ENCODE measurements at regions not wholly inside any gene's neighbourhood (a gene's known extent, or its start where the extent isn't known, plus 50 kb on each side); places are given as distances from the start of the nearest gene placed in this dataset.

DNA sequence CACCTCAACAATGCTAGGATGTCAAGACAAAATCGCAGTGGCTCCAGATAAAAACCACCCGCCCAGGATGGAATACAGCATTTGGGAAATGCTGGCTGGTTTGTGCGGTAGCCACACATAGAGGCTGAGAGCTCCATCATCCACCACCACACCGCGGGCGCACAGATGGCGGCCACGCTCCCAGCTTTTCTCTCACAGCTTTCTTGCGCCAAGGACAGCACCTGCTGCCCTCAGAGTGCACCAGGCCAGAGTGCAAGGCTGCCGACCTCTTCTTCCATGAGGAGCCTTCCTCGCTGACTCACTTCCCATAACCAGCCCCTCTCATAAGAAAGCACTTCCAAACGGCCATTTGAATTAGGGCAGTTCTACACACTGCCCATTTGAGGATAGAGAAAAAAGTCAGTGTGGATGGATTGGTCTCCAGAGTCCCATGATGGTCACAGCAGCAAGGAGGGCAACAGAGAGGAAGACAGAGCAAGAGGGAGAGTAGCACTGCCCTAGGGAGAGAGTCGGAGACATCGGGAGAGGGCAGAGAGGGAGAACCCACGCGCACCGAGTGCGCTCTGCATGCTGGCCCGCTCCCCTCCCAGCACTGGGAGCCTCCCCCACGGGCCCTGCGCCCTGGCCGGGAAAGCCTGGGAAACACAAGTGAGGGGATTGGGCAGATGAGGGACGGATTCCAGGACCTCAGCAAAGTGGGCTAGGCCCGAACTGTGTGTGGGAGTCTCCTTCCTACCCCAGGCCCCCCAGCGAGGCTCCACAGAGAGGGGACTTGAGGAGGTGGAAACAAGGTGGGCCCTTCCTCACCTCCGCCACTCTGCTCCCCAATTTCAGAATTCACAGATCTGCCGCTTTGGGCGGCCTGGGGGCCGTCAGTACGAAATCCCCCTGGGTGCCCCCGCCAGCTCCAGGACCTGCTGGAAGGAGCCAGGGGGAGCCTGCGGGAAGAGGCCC is 156.9 kb downstream of the USP12 start:
- no peak for DNase-seq

- no peak for DNase-seq
Measured at GRCh38 chr13:27012482-27013197, 159.0 kb downstream of the USP12 start.

GRCh38 chr13:27011661-27012060 is 159.9 kb downstream of the USP12 start:
- DNase-seq: no peak

DNA sequence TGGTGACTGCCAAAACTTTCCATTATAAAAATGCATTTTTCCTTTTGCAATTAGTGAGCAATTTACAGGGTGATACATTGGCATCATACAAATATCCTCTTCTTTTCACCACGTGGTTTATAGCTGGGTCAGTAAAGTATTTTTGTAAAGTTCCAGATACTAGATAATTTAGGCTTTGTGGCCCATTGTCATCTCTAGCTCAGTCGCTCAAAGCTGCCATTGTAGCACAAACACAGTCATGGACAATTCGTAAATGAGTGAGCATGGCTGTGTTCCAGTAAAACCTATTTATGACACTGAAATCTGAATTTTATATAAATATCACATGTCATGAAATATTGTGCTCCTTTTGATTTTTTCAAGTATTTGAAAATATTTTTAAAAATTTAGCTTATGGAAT is 162.9 kb downstream of the USP12 start:
- DNase-seq: no peak

GRCh38 chr13:27007166-27007565 is 164.4 kb downstream of the USP12 start:
- DNase-seq: no peak

DNA sequence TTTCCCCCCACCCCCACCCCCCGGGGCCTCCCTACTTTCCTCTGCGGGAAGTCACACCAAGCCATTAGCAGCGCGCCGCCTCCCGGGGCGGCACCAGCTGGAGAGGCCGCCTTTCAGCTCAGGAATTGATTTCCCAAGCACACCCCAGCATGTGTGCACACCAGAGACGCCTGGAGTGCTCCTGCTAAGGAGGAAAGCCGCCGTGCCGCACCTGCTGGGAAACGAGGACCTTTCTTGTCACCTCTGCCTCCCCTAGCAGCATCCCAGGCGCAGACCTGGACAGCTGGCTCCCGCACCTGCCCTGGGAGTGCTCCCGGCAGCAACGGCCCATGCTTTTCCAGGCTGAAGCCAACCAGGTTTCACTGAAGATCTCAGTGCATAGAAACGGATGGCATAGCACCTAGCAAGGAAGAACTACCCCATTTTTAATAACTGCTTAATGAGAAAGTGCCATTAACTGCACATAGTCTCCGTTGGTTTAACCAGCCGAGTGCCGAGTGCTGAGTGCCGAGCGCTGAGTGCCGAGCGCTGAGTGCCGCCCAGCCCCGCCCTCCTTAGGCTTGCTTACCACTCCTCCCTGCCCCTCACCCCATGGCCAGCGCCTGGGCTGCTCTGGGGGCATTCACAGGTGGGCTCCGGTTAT is 165.0 kb downstream of the USP12 start:
- DNase-seq: no peak

DNA sequence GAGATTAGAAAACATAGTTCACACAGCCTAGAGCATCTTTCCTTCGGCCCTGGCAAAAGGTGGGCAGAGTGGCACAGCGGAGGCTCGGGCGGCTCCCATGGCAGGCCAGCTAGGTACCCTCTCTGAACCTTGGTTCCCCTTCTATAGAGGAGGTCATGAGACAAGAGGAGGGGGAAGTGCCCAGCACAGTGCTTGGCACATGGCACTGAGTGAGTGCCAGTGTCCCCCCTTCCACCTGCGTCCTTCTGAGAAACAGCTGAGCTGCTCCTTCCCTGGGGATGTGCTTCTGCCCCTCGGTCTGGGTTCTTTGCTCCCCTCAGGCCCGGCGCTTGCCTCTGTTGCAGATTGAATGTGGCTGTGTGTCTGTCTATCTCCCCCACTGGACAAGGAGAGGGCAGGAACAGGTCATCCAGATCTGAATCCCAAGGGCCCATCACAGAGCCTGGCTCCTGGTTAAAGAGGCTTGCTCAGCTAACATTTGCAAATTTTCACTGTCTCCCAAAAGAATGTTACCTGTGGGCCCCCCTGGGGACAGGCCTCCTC is 165.6 kb downstream of the USP12 start:
- no peak for DNase-seq

GRCh38 chr13:27005556-27005955 is 166.1 kb downstream of the USP12 start:
- DNase-seq: no peak

- no peak for DNase-seq
Measured at GRCh38 chr13:27004866-27005265, 166.7 kb downstream of the USP12 start.

- DNase-seq: no peak
Measured at GRCh38 chr13:27004326-27004725, 167.3 kb downstream of the USP12 start.

DNA sequence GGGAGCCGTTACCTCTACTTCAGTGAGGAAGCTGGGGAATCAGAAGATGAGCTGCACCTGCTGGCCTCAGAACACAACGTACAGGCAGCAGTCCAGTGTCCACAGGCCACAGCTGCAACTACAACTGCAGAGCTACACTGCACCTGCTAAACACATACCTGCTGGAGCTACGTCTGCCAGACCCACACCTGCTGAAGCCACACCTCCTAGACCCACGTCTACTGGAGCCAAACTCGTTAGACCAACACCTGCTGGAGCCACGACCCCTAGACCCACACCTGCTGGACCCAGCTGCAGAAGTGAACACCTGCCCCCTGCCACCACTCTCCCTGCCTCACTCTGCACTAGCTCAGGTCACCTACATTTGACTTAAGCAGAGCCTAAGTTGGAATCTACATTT is 169.9 kb downstream of the USP12 start:
- DNase-seq: no peak

- DNase-seq: no peak
Measured at GRCh38 chr13:27000686-27001085, 170.9 kb downstream of the USP12 start.

DNA sequence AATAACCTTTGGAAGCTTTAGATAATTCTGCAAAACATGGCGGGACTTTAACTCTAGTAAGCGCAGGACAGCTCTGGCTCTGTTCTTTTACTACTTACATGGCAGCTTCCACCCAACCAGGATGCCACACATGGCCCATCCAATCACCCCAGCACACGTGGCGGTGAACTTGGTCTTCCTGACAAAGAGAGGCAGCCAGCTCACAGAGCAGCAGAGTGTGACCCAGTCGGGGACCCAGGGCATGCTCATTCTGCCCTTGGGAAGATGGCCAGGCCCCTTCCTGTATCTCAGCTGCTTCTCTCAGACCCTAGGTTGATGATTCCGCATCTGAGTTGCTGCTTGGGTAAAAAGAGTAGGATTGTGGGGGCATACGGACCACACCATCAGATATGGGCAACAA is 172.1 kb downstream of the USP12 start:
- DNase-seq: no peak

- DNase-seq: no peak
Measured at GRCh38 chr13:26998292-26998691, 173.3 kb downstream of the USP12 start.

- DNase-seq: no peak
Measured at GRCh38 chr13:26996965-26997752, 174.5 kb downstream of the USP12 start.

- DNase-seq: no peak
Measured at GRCh38 chr13:26995159-26995558, 176.5 kb downstream of the USP12 start.

DNA sequence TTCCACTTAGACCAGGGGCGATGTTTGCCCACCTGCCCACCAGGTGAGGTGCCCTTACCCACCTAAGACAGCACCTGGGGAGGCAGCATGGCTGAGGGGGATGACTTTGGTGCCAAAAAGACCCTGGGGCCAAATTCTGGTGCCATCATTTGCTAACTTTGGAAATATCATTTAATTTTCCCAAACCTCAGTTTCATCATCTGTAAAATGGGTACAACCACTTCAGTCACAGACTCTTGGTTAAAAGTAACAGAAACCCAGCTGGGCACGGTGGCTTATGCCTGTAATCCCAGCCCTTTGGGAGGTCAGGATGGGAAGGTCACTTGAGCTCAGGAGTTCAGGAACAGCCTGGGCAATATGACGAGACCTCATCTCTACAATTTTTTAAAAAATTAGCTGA is 177.8 kb downstream of the USP12 start:
- no peak for DNase-seq

DNA sequence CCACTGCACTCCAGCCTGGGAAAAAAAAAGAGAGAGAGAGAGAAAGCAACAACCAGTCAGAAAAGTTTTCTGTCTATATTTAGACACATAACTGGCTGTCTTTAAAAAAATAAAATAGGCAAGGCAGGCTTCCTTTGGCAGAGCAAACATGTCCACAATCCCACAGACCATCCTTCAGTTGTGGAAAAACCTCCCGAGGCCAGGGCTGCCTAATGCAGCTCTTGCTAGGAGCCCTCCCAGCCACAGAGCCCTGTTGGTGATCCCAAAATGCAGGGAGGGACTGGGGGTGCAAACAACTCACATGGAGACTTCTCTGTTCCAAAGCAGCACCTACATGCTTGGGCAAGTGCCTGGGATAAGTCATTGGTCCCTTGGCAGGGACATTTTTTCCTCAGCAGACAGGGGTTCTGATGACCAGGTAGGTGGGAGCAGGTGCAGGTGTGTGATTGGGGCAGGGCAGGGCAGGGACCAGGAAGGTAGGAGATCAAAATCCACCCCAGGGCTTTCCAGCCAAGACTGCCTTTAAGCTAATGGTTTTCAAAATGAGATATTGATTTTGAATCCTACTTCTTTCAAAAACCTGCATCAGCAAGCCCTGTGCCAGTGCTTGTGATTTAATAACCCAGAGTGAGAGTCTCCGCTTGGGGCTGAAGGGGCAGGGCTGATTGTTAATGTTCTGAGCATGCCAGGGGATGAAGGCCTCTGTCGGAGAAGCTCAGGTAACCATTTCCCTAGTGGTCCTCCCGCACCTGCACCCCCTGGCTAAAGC is 178.5 kb downstream of the USP12 start:
- DNase-seq: no peak

- no peak for DNase-seq
Measured at GRCh38 chr13:26991508-26992181, 180.0 kb downstream of the USP12 start.

DNA sequence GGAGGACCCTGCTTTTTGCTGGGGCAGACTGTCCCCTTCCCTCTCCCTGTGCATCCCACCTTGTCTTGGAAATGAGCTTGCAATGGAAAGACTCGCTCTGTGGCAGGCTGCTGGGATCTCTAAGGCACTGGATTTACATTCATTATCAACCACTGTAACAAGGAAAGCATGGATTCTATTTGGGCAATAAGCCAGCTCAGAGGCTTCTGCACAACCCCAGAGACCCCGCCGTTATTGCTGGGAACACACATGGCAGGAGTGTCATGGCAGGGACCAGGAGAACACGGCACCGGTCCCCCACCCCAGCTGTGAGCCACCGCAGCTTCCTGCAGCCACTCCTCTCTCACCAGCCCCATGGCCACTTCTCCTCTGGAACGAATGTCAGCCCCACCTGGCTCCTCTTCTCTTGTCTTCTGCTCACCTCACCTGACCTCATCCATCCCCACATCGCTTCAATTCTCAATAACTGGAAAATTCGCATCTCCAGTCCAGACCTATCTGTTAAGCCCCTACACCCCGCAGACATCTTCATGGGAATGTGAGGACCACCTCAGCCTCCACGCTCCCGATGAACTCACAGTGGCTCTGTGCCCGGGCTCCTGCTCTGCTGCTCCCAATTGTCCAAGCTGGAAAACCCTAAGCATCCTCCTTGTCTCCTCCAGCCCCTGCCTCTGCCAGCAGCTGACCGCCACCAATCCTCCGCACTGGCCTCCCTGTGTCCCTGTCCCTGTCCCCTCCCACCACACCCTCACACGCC is 181.5 kb downstream of the USP12 start:
- no peak for DNase-seq

Data from activated effector memory CD4-positive, alpha-beta T cell treated with Interleukin-2 at 50 U/mL for 16 hours (primary cell).